MM.1S (cell line): ENCODE measurements at regions not wholly inside any gene's neighbourhood (a gene's known extent, or its start where the extent isn't known, plus 50 kb on each side); places are given as distances from the start of the nearest gene placed in this dataset.

ENCODE experiments used
- CTCF ChIP-seq: fragments of 300-600 bp; sonication (generic); IDR thresholded peaks from 2 replicates; pipeline ENCODE4 v1.5.1; 2016; ENCODE audit warnings: antibody characterized with exemption, low read length, mixed read lengths
- EZH2 ChIP-seq: fragments of 300-600 bp; sonication (generic); optimal IDR thresholded peaks from 2 replicates; pipeline ENCODE3; 2017; ENCODE audit warnings: low read depth, mild to moderate bottlenecking, antibody characterized with exemption, low read length, mixed read lengths
- EZH2phosphoT487 ChIP-seq: fragments of 300-600 bp; sonication (generic); IDR thresholded peaks from 2 replicates; pipeline ENCODE4 v1.6.1; 2018; ENCODE audit warnings: antibody characterized with exemption, low read length

DNA sequence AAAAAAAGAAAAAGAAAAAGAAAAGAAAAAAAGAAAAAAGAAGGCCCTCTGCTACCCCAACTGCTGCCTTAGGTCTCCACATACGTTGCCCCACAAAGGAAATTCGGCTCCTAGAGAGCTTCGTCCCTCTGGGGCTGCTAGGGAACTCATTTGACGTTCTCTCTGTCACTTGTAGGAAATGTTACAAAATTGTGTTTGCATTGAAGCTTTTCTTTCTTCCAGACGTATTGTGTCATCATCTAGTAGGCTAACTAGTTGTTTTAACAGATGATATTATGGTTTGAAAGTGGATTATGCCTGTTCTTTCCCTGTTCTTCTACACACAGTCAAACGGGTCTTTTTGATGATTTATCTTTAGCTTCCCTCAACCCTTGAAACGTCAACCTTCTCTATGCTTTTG is 125.3 kb downstream of the BDH1 start:
- TF ChIP-seq CTCF, result no peak
- no peak for TF ChIP-seq EZH2
- TF ChIP-seq EZH2phosphoT487, result no peak
